ENCODE measurements at regions not wholly inside any gene's neighbourhood (a gene's known extent, or its start where the extent isn't known, plus 50 kb on each side); places are given as distances from the start of the nearest gene placed in this dataset.

- intact Hi-C loops (cut with micrococcal nuclease; ENCODE audit: unreplicated experiment) (no loop called here), in situ Hi-C loops (cut with HindIII; ENCODE audit: extremely low pct_ligation_motif_present, low pct_unique_long_range_greater_than_20kb) (no loop called here)
- H4K20me1 ChIP-seq (ENCODE audit: insufficient read depth, low read length), result no peaks in the 10 kb centered on the region
- no peaks in the 10 kb centered on the region for H3K9me3 ChIP-seq (ENCODE audit: low read length)
- no peak overlapping the region for H3K9ac ChIP-seq (ENCODE audit: insufficient read depth, low read depth, low read length)
- H3K79me2 ChIP-seq (ENCODE audit: insufficient read depth, low read length), result no peaks in the 10 kb centered on the region
- no peaks in the 10 kb centered on the region for H3K36me3 ChIP-seq (replicated peaks in 1 of 2; ENCODE audit: control insufficient read depth in 1 of 2, insufficient read depth in 2 of 2, low read length in 2 of 2)
- no peak for TF ChIP-seq SRSF4 (IDR thresholded peaks at IDR 0.05; ENCODE audit: low read depth, low read length, poor library complexity, severe bottlenecking)
- TF ChIP-seq, protein P1, sequence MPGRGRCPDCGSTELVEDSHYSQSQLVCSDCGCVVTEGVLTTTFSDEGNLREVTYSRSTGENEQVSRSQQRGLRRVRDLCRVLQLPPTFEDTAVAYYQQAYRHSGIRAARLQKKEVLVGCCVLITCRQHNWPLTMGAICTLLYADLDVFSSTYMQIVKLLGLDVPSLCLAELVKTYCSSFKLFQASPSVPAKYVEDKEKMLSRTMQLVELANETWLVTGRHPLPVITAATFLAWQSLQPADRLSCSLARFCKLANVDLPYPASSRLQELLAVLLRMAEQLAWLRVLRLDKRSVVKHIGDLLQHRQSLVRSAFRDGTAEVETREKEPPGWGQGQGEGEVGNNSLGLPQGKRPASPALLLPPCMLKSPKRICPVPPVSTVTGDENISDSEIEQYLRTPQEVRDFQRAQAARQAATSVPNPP (CRISPR knock-in tag; IDR thresholded peaks at IDR 0.05), result no peak
- TF ChIP-seq ZNF496 (CRISPR knock-in tag; IDR thresholded peaks at IDR 0.05; ENCODE audit: insufficient replicate concordance), result no peak
- no peak for TF ChIP-seq ZNF234 (CRISPR knock-in tag; conservative IDR thresholded peaks at IDR 0.05)
- TF ChIP-seq SNAI1 (CRISPR knock-in tag; IDR thresholded peaks at IDR 0.05; ENCODE audit: borderline replicate concordance), result no peak
- TF ChIP-seq, protein P2, sequence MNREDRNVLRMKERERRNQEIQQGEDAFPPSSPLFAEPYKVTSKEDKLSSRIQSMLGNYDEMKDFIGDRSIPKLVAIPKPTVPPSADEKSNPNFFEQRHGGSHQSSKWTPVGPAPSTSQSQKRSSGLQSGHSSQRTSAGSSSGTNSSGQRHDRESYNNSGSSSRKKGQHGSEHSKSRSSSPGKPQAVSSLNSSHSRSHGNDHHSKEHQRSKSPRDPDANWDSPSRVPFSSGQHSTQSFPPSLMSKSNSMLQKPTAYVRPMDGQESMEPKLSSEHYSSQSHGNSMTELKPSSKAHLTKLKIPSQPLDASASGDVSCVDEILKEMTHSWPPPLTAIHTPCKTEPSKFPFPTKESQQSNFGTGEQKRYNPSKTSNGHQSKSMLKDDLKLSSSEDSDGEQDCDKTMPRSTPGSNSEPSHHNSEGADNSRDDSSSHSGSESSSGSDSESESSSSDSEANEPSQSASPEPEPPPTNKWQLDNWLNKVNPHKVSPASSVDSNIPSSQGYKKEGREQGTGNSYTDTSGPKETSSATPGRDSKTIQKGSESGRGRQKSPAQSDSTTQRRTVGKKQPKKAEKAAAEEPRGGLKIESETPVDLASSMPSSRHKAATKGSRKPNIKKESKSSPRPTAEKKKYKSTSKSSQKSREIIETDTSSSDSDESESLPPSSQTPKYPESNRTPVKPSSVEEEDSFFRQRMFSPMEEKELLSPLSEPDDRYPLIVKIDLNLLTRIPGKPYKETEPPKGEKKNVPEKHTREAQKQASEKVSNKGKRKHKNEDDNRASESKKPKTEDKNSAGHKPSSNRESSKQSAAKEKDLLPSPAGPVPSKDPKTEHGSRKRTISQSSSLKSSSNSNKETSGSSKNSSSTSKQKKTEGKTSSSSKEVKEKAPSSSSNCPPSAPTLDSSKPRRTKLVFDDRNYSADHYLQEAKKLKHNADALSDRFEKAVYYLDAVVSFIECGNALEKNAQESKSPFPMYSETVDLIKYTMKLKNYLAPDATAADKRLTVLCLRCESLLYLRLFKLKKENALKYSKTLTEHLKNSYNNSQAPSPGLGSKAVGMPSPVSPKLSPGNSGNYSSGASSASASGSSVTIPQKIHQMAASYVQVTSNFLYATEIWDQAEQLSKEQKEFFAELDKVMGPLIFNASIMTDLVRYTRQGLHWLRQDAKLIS (CRISPR knock-in tag; IDR thresholded peaks at IDR 0.05), result no peak
- no peak for TF ChIP-seq HMGXB3 (CRISPR knock-in tag; IDR thresholded peaks at IDR 0.05; ENCODE audit: borderline replicate concordance)
- no peak for TF ChIP-seq NFYC (CRISPR knock-in tag; IDR thresholded peaks at IDR 0.05)
- TF ChIP-seq, protein P3, sequence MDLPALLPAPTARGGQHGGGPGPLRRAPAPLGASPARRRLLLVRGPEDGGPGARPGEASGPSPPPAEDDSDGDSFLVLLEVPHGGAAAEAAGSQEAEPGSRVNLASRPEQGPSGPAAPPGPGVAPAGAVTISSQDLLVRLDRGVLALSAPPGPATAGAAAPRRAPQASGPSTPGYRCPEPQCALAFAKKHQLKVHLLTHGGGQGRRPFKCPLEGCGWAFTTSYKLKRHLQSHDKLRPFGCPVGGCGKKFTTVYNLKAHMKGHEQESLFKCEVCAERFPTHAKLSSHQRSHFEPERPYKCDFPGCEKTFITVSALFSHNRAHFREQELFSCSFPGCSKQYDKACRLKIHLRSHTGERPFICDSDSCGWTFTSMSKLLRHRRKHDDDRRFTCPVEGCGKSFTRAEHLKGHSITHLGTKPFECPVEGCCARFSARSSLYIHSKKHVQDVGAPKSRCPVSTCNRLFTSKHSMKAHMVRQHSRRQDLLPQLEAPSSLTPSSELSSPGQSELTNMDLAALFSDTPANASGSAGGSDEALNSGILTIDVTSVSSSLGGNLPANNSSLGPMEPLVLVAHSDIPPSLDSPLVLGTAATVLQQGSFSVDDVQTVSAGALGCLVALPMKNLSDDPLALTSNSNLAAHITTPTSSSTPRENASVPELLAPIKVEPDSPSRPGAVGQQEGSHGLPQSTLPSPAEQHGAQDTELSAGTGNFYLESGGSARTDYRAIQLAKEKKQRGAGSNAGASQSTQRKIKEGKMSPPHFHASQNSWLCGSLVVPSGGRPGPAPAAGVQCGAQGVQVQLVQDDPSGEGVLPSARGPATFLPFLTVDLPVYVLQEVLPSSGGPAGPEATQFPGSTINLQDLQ (CRISPR knock-in tag; IDR thresholded peaks at IDR 0.05), result no peak
- no peak for TF ChIP-seq RBAK (CRISPR knock-in tag; IDR thresholded peaks at IDR 0.05)
- no peak for TF ChIP-seq NR3C1 (CRISPR knock-in tag; IDR thresholded peaks at IDR 0.05)
- TF ChIP-seq ZNF263 (CRISPR knock-in tag; IDR thresholded peaks at IDR 0.05), result no peak
- 43% methylated on average over 2 of the region's 2 CpGs for WGBS (ENCODE audit: low lambda C conversion rate)
- no peak overlapping the region for H3K27ac ChIP-seq (ENCODE audit: extremely low read length, insufficient read depth, low read length)
- ATAC-seq (no peak), DNase-seq (ENCODE audit: low spot score) (no peak), FAIRE-seq (no peak)
- peaks cover 7% of the 10 kb centered on the region; the same call in 1 of the 2 replicates for H3K4me1 ChIP-seq (ENCODE audit: insufficient read depth, low read length)
- no peak overlapping the region for H3K4me3 ChIP-seq (replicated peaks in 1 of 3; ENCODE audit: insufficient read depth in 1 of 3, low read depth in 2 of 3, low read length in 3 of 3)
- no peak overlapping the region for H3K4me2 ChIP-seq (ENCODE audit: low read depth, low read length)
- ChIA-PET CTCF (ENCODE audit: low intra/inter-chr PET ratio, low total read pairs) (no interaction called here), POLR2A (no interaction called here)
- H3K27me3 ChIP-seq (ENCODE audit: control insufficient read depth in 1 of 2, insufficient read depth in 2 of 2, low read length in 2 of 2), result peaks cover 1 to 32% of the 10 kb centered on the region in 2 experiments; a peak in 4 of 5 replicates
- BruUV-seq (replicated peaks), result no TSS peak
- no peak overlapping the region for H2AFZ ChIP-seq (ENCODE audit: low read length)
Observed at GRCh38 chr2:205911306-205911705, 174.7 kb downstream of the INO80D start.

Data from HepG2 (cell line).